GM21825 (cell line): ENCODE measurements at regions not wholly inside any gene's neighbourhood (a gene's known extent, or its start where the extent isn't known, plus 50 kb on each side); places are given as distances from the start of the nearest gene placed in this dataset.
"Not testable (repeated sequence)": the region's sequence is repeated elsewhere in the genome, so short reads cannot be mapped to it uniquely, and the experiment has no call there.

Source experiments
- ATAC-seq: cut with Tn5 transposase; IDR thresholded peaks from one replicate; pipeline ENCODE4 v1.9.1; 2021; ENCODE audit warnings: mild to moderate bottlenecking, moderate library complexity; ENCODE audit not compliant: unreplicated experiment

GRCh38 chr6:8982668-8983067 lies 547.3 kb upstream of the SLC35B3 start:
- no peak for ATAC-seq

GRCh38 chr6:8973395-8973794 lies 538.0 kb upstream of the SLC35B3 start:
- ATAC-seq, result no peak

DNA sequence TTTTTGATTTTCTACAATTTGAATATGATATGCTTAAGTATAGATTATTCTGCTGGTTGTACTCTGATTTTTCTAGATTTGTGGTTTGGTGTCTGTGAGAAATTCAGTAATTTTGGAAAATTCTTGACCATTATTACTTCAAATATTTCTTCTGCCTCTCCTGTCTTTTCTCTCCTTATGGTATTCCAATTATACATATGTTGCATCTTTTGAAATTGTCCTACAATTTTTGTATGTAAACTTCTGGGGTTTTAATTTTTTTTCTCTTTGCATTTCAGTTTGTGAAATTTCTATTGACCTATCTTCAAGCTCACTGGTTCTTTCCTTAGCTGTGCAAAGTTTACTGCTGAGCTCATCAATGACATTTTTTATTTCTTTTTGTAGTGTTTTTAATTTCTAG lies 534.4 kb upstream of the SLC35B3 start:
- ATAC-seq, result no peak

DNA sequence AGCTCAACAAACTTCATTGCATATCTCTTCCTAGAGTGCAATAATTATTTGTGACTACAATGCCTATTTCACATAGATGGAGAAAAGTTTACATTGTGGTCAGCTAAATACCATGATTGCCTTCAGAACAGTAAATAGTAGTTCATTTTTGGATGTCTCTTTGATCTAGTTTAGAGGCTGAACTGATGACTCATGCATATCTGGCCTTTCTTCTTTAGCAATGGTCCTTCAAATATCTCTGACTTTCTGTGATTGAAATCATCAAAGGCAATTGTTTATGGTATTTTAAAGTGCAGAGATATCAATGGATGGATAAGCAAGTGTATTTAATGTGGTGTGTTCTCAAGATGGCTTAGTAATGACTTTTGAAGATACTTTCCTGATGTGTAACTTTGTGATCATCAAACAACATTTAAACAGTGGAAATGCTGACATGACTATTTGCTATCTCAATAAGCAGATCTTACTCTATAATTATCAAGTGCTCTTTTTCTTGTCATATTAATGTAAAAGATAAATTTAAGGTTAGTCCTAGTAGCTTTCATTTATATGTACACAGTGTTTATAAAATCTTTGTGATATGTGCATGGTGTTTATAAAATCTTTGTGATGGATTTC lies 523.7 kb upstream of the SLC35B3 start:
- no peak for ATAC-seq

GRCh38 chr6:8953310-8953709 lies 518.0 kb upstream of the SLC35B3 start:
- ATAC-seq, result no peak

DNA sequence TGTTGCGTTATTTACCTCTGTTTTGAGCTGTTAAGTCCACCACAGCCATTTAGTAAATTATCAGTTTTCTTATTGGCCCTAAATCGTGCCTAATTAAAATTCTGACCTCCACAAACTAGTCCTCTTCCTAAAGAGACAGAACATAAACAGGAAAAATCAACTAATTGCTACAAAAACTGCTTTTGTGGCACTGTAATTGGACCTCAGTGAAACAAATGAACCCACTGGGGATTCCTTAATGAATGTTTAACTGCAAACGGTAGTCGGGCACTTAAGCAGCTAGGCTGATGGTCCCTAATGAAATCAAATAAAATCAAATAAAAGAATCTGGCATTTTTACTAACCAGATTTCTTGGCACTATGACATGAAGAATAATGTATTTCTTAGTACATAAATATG lies 513.4 kb upstream of the SLC35B3 start:
- ATAC-seq, result no peak

DNA sequence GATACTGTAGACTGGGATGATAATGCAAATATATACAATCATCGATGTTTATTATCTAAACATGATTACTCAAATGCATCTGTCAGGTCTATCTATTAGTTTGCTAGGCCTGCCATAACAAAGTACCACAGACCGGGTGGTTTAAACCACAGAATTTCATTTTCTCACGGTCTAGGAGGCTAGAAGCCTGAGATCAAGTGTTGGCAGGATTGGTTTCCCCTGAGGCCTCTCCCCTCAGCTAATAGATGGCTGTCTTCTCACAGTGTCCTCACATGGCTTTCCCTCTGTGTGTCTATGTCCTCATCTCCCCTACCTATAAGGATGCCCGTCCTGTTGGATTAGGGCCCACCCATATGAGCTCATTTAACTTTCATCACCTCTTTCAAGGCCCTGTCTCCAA lies 512.6 kb upstream of the SLC35B3 start:
- no peak for ATAC-seq

DNA sequence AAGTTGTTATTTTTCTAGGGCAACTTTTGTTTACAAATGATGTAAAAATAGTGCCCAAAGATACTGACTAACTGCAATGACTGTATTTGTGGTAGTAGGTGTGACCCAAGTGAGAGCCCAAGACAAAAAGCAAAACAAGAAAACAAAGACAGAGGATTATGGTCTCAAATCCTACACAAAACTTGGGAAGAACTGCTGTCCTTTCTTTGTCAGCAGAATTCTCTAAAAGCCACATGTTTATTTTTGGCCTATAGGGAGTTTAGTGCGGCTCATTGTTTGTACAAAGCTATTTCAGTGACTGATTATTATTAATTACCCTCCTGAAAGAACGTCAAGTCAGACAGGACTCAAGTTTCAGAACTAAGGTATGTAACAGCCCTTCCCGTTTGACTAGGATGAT lies 509.2 kb upstream of the SLC35B3 start:
- ATAC-seq, result no peak

DNA sequence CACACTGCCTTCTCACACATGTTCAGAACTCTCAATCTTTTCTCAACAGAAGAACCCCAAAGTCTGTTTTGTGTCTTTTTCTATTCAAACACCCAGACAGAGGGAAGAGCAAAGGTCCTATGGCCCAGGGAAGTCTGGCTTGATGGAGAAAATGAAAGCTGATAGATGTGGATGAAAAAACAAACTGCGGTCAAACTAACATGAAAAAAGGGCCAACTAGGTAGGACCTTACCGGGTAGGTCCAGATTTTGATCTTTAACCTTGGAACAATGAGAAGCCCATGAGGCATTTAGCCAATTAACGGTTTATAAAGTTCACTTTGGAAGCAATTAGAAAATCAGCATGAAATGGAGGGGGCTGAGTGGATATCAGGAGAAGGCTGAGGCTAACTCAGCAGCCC lies 507.7 kb upstream of the SLC35B3 start:
- ATAC-seq, result no peak

DNA sequence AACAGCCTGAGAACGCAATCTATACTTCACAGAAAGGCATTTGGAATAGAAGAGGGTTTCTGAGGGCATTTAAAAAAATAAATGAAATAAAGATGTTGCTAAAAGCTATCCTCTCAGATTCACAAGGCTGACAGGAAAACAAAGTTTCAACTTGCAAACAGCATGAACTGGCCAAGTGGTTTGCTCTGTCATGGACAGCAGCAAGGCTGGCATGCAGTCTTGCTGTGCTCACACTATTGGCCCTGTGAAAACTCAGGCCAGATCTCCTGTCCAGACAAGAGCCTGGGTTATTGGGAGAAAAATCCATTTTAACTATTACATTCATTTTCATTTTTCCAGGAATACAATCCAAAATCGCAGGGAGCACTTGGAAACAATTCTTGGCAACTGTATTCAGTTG lies 506.2 kb upstream of the SLC35B3 start:
- ATAC-seq, result no peak

GRCh38 chr6:8940356-8940755 lies 505.0 kb upstream of the SLC35B3 start:
- no peak for ATAC-seq

GRCh38 chr6:8939615-8940014 lies 504.3 kb upstream of the SLC35B3 start:
- no peak for ATAC-seq

DNA sequence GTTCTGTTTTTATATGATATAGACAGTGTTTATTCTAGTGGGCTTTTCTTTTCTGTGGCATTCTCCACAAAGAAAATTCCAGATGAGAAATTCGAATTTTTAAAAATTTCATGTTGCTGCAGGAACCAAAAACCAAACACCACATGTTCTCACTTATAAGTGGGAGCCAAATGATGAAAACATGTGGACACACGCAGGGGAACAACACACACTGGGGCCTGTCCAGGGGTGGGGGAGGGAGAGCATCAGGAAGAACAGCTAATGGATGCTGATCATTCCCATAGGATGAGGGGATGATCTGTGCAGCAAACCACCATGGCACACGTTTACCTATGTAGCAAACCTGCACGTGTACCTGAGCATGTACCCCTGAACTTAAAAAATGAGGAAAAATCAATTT lies 499.0 kb upstream of the SLC35B3 start:
- no peak for ATAC-seq

DNA sequence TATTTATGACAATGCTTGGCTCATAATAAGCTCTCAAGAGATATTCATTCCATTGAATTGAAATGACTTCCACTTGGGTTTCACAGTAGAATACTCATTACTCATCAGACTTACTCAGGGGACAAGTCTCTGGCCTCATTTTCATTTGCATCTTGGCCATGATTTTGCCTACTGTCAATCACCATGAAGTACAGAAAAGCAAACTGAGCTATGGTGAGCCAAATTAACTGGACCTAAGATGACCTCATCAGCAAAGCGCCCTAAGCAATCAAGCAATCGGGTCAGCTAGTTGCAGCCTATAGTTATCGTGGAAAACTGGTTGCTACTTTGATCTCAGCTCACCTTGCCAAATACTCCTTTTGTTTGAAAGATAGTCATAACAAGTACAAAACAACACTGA lies 494.7 kb upstream of the SLC35B3 start:
- no peak for ATAC-seq

- ATAC-seq, result not testable (repeated sequence)
Measured at GRCh38 chr6:8920244-8920643, 484.9 kb upstream of the SLC35B3 start.

- no peak for ATAC-seq
Measured at GRCh38 chr6:8918196-8918595, 482.9 kb upstream of the SLC35B3 start.

- ATAC-seq, result no peak
Measured at GRCh38 chr6:8914700-8915099, 479.4 kb upstream of the SLC35B3 start.

DNA sequence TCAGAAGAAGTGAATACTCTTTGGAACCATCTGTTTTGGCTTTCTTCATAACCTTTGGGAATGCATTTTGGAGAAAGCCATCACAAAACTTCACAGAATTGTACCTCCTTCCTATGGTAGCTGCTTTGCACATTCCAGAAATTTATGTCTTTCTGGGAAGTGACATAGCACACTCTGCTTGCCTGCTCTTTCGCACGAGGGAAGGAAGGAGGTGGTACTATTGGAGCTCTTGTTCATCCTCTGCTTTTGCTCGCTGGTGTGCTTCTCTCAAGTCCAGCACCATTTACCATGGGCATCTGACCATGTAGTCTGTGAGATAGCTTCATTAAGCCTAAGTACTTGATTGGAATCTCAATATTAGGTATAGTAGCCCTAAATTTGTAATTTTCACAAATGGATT lies 473.3 kb upstream of the SLC35B3 start:
- ATAC-seq, result no peak

DNA sequence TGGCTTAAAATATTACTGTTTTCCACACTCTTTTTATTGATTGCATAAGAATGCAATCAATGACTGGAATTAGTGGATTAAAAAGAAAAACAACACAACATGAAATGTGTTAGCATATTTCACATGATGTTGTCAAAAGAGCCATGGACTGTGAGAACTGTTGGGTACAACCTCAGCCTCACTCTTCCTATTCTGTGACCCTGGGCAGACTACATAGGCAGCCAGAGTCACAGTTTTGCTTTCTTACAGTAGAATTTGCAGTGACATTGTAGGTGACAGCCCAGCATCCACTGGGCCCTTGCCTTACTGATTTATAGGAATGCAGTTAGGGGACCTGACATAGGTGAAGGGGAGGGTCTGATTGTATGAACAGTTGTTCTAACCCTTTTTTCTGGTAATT lies 471.4 kb upstream of the SLC35B3 start:
- no peak for ATAC-seq

GRCh38 chr6:8905757-8906156 lies 470.4 kb upstream of the SLC35B3 start:
- no peak for ATAC-seq

DNA sequence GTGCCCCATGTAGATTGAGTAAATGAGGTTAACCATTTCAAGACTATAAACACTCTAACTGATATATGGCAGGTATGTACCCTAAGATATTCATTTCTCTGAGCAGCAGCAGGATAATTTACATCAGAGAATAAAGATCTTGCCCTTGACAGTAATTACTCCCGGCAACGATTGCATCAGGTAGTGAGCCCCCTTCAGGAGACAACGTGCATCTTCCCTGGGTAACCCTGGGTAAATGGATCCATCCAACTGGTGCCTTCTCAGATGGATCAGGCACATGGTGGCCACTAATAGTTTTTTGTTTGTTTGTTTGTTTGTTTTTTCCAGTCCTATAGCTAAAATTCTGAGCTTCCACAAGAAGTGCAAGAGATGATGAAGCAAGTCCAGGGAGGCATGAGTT lies 469.4 kb upstream of the SLC35B3 start:
- no peak for ATAC-seq

- ATAC-seq, result no peak
Measured at GRCh38 chr6:8900056-8900455, 464.7 kb upstream of the SLC35B3 start.

- no peak for ATAC-seq
Measured at GRCh38 chr6:8889514-8889913, 454.2 kb upstream of the SLC35B3 start.

GRCh38 chr6:8888468-8888867 lies 453.1 kb upstream of the SLC35B3 start:
- no peak for ATAC-seq
